ENCODE measurements at regions not wholly inside any gene's neighbourhood (a gene's known extent, or its start where the extent isn't known, plus 50 kb on each side); places are given as distances from the start of the nearest gene placed in this dataset.
A peak's percentile ranks its signal among the peaks of the same experiment; 100 is the strongest.

DNA sequence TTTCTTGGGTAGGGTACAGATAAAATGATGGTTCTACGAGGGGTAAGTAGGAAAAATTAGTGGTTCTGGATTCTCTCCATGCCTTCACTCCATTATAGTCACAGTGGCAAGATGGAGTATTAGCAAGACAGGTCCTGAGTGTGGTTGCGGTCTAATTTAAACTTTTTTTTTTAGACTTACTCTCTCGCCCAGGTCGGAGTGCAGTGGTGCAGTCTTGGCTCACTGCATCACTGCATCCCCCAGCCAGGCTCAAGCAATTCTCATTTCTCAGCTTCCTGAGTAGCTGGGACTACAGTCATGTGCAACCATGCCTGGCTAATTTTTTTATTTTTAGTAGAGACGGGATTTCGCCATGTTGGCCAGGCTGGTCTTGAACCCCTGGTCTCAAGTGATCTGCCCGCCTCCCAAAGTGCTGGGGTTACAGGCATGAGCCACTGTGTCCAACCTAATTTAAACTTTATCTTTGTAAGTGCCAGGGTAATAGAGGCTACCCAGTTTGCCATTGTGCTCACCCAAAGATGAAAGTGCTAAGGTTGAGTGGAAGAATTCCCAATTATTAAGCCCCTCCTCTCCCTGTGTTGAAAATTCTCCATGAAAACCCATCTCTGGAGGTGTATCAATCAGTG, 135.6 kb downstream of the TM9SF2 start:
- H3K4me1 ChIP-seq (replicated peaks) = no peaks in the 10 kb centered on the region
- no peaks in the 10 kb centered on the region for H3K36me3 ChIP-seq
- no peak overlapping the region for H3K27ac ChIP-seq
- no peak overlapping the region for H3K4me3 ChIP-seq
- H3K9me3 ChIP-seq (replicated peaks) = no peaks in the 10 kb centered on the region; the same call in 1 of the 2 replicates
- H3K27me3 ChIP-seq (replicated peaks) = peaks cover 23% of the 10 kb centered on the region
- peak in 1 of 2 experiments; percentile 40 for DNase-seq (ENCODE audit: low read depth in 1 of 2, low spot score in 2 of 2)

DNA sequence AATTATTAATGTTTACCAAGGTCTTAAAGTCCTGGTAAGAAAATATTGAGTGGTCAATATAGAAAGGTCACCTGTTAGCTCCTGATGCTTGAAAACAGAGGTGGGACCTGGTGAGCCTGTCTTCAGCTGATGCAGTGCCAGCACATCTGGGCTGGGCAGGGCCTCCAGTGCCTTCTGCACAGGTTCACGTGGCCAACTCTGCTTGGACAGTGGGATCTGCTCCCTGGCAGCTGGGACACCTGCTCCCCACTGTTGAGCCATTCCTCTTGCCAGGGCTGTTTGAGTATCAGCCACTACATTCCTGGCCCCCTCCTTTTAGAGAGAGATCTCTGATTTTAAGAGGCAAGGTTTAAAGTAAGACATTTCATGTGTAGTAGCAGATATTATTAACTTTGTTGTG, 135.0 kb downstream of the TM9SF2 start:
- Histone ChIP-seq H3K4me3 (no peak overlapping the region), H3K27me3 (replicated peaks) (peaks cover 23% of the 10 kb centered on the region), H3K27ac (no peak overlapping the region), H3K36me3 (no peaks in the 10 kb centered on the region), H3K9me3 (replicated peaks) (no peaks in the 10 kb centered on the region; the same call in 1 of the 2 replicates), H3K4me1 (replicated peaks) (no peaks in the 10 kb centered on the region)
- DNase-seq (ENCODE audit: low read depth in 1 of 2, low spot score in 2 of 2) = peak in 1 of 2 experiments; percentile 56

DNA sequence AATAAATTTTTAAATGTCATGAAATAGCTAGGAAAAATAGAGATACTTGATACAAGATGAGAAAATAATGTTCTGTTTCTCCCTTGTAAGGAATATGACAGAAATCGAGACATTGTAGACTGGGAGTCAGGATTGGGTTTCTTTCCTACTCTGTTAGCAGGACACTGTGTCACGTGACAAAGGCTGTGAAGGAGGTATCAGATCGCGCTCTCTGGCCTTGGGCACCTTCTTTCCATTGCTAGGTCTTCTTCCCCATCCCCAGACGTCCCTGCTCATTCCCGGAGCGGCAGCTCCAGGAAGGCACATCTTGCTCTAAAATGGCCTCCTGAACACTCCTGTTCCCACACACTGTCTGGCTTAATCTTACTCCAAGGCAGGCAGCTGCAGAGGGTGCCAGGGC, 133.4 kb downstream of the TM9SF2 start:
- no peak overlapping the region for H3K4me3 ChIP-seq
- DNase-seq (ENCODE audit: low read depth in 1 of 2, low spot score in 2 of 2) = peak in 1 of 2 experiments; percentile 58
- no peaks in the 10 kb centered on the region for H3K4me1 ChIP-seq (replicated peaks)
- H3K36me3 ChIP-seq = no peaks in the 10 kb centered on the region
- no peaks in the 10 kb centered on the region; the same call in 1 of the 2 replicates for H3K9me3 ChIP-seq (replicated peaks)
- no peak overlapping the region for H3K27ac ChIP-seq
- H3K27me3 ChIP-seq (replicated peaks) = peaks cover 16% of the 10 kb centered on the region

DNA sequence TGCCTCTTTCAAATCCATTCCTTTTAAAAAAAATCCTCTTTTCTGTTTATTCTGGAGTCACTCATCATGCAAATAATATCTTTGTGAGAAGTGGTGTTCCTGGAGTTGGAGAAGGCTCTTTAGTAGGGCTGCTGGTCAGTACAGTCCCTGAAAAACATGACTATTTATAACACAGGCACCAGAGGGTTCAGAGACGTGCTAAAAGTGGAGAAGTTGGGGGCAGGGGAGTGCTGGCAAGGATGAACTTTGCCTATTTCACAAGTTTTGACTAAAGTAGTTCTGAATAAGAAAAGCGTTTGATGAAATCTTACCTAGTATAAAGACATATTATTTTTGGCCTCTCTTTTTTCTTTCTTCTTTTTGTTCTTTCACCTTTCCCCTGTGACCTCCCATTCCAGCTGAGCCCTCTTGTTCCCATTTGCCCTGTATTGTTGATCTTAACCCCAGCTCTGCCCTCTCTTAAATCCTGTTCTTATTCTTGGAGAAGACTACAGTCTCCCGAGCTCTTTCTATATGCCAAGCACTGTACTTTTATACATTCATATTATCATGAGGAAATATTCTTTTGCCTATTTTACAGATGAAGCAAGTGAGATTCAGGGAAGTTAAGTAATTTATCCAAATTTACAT, 129.1 kb downstream of the TM9SF2 start:
- Histone ChIP-seq H3K9me3 (replicated peaks) (no peaks in the 10 kb centered on the region; the same call in 1 of the 2 replicates), H3K4me1 (replicated peaks) (peaks cover 13% of the 10 kb centered on the region)

DNA sequence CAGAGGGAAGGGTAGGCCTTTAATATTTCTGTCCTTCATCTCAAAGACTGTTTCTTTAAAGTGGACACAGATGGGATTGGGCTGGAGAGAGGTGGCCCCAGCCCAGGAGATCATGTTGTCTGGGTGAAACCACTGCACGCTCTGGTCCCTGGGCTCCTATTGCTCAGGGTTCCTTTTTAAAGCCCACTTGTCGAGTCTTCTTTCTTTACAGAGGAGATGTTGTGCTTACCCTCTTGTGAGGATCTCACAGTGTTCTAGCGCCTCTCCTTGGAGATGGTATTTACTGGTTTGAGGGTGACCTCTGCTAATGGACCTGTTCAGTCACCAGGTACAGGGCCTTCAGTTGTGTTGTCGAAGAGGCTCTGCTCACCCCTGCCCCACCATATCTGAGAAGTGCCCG, 128.4 kb downstream of the TM9SF2 start:
- no peak overlapping the region for H3K4me3 ChIP-seq
- H3K36me3 ChIP-seq = no peaks in the 10 kb centered on the region

More for the DNA sequence above, 129.1 kb downstream of the TM9SF2 start:
- H3K27ac ChIP-seq = no peak overlapping the region
- DNase-seq (ENCODE audit: low read depth in 1 of 2, low spot score in 2 of 2) = no peak
- H3K36me3 ChIP-seq = no peaks in the 10 kb centered on the region
- H3K4me3 ChIP-seq = no peak overlapping the region
- peaks cover 17% of the 10 kb centered on the region; the same call in 1 of the 2 replicates for H3K27me3 ChIP-seq (replicated peaks)

DNA sequence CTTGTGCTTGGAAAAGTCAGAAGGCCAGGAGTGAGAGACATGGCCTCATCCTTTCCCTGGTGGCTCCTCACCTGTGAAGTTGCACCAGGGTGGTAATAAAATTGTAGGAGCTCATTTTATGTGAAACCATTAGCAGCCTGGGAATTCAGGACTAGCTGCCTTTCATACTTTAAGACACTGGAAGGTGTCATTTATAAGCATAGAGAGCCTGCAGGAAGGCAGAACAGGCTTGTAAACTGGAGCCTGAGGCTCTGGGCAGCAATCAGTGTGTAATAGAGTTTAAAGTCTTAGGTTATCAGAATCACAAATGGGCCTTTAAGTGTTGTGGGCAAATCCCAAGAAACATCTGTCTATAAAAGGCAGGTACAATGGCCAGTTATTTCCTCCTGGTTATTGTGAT, 127.2 kb downstream of the TM9SF2 start:
- Histone ChIP-seq H3K27ac (no peak overlapping the region), H3K36me3 (no peaks in the 10 kb centered on the region), H3K4me3 (no peak overlapping the region), H3K9me3 (replicated peaks) (no peaks in the 10 kb centered on the region; the same call in 1 of the 2 replicates), H3K27me3 (replicated peaks) (peaks cover 12% of the 10 kb centered on the region; the same call in 1 of the 2 replicates), H3K4me1 (replicated peaks) (peaks cover 13% of the 10 kb centered on the region)
- peak in 1 of 2 experiments; percentile 44 for DNase-seq (ENCODE audit: low read depth in 1 of 2, low spot score in 2 of 2)

More for the DNA sequence above, 128.4 kb downstream of the TM9SF2 start:
- no peak overlapping the region for H3K27ac ChIP-seq
- H3K4me1 ChIP-seq (replicated peaks) = peaks cover 13% of the 10 kb centered on the region
- H3K27me3 ChIP-seq (replicated peaks) = peaks cover 17% of the 10 kb centered on the region; the same call in 1 of the 2 replicates
- H3K9me3 ChIP-seq (replicated peaks) = no peaks in the 10 kb centered on the region; the same call in 1 of the 2 replicates
- no peak for DNase-seq (ENCODE audit: low read depth in 1 of 2, low spot score in 2 of 2)

DNA sequence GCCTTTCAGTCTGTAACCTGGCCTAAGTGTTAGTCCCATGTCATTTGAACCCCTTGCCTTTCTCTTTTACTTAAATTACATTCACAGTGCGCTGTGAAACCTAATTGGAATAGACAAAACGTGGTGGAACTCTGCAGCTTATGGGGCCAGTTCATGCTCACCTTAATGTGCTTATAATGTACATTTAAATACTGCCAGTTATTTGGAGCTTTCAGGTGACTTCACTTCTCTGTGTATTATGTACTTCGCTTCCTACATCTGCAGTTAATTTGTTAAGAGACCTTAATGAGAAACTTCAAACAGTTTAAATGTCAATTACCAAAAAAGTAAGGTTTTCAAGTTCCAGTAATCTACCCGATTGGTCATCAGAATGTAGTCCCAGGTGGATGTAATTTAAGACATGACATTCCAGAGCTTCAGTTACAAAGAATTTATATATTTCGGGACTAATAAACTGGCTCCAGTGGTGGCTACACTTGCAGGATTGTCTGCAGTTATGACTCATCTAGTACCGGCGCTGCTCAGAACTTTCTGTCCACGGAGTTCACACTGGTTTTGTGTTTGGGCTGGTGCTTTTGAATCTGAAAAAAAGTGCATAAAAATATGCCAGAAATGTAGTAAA, 125.3 kb downstream of the TM9SF2 start:
- DNase-seq (ENCODE audit: low read depth in 1 of 2, low spot score in 2 of 2) = peak; percentile 80 to 83

DNA sequence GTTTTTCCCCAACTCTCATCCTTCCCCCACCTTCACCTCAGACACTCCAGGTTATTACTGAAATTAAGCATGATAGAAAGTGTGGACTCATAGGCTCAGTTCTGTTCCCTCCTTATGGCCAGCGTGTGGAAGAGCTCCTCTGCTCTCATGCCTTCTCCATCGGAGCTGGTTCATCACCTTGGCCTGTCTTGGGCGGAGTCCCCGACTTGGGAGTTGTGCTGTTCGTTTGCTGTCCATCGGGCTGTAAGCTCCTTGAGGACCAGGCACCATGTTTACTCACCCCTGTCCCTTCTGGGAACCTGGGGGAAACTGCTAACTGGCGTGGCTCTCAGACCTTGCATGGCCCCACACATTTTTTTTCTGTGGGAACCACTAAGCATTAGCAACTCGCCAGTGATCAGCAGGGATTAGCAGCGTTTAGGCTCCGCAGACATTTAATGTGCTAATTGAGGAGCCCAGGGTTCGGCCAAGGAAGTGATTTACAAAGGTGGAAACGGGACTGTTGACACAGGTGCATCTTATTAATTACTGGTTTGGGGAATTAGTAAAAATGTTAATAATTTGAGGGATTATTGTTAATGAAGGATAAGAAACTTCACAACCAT, 123.8 kb downstream of the TM9SF2 start:
- DNase-seq (ENCODE audit: low read depth in 1 of 2, low spot score in 2 of 2) = peak in 1 of 2 experiments; percentile 61
- H3K4me3 ChIP-seq = no peak overlapping the region

More for the DNA sequence above, 125.3 kb downstream of the TM9SF2 start:
- peaks cover 13% of the 10 kb centered on the region for H3K4me1 ChIP-seq (replicated peaks)
- no peak overlapping the region for H3K27ac ChIP-seq
- H3K27me3 ChIP-seq (replicated peaks) = peaks cover 15% of the 10 kb centered on the region; the same call in 1 of the 2 replicates
- H3K4me3 ChIP-seq = no peak overlapping the region
- no peaks in the 10 kb centered on the region for H3K9me3 ChIP-seq (replicated peaks)
- H3K36me3 ChIP-seq = no peaks in the 10 kb centered on the region

DNA sequence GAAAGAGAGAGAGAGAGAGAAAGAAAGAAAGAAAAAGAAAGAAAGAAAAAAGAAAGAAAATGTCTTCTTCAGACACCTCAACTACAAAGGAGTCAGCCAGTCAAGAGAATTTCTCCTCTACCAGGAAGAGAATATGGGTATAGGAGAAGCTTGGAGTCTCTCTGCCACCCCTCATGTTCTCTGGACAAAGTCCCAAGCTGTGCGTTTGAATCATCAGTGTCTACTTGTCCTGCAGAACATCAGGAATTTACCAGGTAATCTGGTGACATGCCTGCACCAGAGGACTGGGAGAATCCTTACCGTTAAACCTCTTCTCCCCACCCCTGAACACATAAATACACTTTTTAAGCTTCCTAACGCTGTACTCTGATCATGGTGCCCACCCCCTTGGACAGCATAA, 119.5 kb downstream of the TM9SF2 start:
- Histone ChIP-seq H3K4me1 (replicated peaks) (peaks cover 6% of the 10 kb centered on the region), H3K27ac (no peak overlapping the region), H3K9me3 (replicated peaks) (no peaks in the 10 kb centered on the region), H3K36me3 (no peaks in the 10 kb centered on the region), H3K4me3 (no peak overlapping the region), H3K27me3 (replicated peaks) (0 out of 2 replicates have a peak, but pooled peaks cover 3% of the 10 kb centered on the region)
- DNase-seq (ENCODE audit: low read depth in 1 of 2, low spot score in 2 of 2) = peak in 1 of 2 experiments; percentile 43

More for the DNA sequence above, 123.8 kb downstream of the TM9SF2 start:
- H3K36me3 ChIP-seq = no peaks in the 10 kb centered on the region
- H3K9me3 ChIP-seq (replicated peaks) = no peaks in the 10 kb centered on the region
- peaks cover 12% of the 10 kb centered on the region; the same call in 1 of the 2 replicates for H3K27me3 ChIP-seq (replicated peaks)
- peaks cover 13% of the 10 kb centered on the region for H3K4me1 ChIP-seq (replicated peaks)
- no peak overlapping the region for H3K27ac ChIP-seq

DNA sequence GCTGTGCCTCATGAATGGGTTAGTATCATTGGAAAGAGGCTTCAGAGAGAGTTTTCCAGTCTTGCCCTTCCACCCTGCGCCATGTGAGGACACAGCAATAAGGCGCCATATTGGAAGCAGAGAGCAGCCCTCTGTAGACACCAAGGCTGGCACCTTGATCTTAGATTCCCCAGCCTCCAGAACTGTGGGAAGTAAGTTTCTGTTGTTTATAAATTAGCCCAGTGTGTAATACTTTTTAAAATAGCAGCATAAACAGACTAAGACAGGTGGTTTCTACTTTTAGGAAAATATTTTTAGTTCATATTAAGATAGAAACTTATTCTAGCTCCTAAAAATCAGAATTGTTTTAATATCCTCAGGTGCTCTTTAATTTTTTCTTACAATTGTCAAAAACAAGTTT, 117.9 kb downstream of the TM9SF2 start:
- H3K9me3 ChIP-seq (replicated peaks) = no peaks in the 10 kb centered on the region
- 0 out of 2 replicates have a peak, but pooled peaks cover 3% of the 10 kb centered on the region for H3K27me3 ChIP-seq (replicated peaks)
- peaks cover 6% of the 10 kb centered on the region for H3K4me1 ChIP-seq (replicated peaks)
- no peak overlapping the region for H3K4me3 ChIP-seq
- no peak overlapping the region for H3K27ac ChIP-seq
- DNase-seq (ENCODE audit: low read depth in 1 of 2, low spot score in 2 of 2) = peak in 1 of 2 experiments; percentile 46
- no peaks in the 10 kb centered on the region for H3K36me3 ChIP-seq

DNA sequence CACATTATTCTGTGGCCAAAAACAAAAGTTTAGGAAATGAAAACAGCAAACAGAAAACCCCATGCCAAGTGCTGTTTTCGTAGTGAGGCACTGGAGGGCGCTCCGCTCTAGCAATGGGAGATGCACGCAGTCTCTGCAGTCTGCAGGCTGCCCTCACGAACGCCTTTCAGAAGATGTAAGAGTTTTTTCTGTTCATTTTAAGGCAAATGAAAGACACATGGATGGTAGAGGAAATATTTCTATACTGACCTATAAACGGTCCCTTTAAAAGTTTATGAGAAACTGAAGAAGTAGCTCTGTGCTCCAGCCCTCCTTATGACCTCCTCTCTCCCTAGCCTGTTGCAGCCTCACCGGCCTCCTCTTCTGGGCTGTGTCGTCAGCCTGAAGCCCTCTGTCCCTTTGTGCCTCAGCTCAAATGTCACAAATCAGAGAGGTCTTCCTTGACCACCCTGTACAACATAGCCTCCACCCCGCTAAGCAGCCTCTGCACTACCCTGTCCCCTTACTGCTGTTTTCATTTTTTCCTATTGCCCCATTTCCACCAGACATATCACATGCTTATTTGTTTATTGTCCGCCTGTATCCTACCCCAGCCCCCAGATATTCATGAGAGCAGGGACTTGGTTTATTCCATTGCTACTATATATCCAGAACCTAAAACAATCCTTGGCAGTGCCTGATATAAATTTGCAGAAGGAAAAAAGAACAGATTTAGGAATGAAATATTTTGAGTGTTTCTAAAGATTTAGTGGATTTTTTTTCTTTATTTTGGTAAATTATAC, 116.4 kb downstream of the TM9SF2 start:
- Histone ChIP-seq H3K27ac (no peak overlapping the region), H3K4me3 (no peak overlapping the region), H3K27me3 (replicated peaks) (peaks cover 11% of the 10 kb centered on the region; the same call in 1 of the 2 replicates), H3K36me3 (no peaks in the 10 kb centered on the region), H3K4me1 (replicated peaks) (peaks cover 6% of the 10 kb centered on the region), H3K9me3 (replicated peaks) (no peaks in the 10 kb centered on the region)
- DNase-seq (ENCODE audit: low read depth in 1 of 2, low spot score in 2 of 2) = peak; percentile 77 to 85

DNA sequence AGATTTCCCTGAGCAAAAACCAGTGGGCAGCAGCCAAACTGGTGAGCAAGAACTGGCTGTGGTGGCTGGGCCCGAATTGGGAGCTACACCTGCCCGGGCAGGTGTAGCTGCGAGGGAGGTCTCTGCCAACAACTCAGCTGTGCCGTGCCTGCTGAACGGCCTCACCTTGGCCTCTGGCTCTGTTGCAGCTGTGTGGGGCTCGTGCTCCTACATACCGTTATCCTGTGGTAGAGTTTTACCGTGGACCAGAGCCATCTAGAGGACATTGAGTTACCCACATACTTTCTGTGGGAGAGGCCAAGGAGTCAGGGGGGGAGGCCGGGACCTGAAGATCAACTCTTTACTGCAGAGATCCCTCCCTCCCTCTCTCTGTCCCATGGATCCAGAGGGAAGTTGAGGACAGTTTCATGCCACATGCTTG, 113.2 kb downstream of the TM9SF2 start:
- Histone ChIP-seq H3K9me3 (replicated peaks) (no peaks in the 10 kb centered on the region), H3K27me3 (replicated peaks) (peaks cover 18% of the 10 kb centered on the region), H3K36me3 (no peaks in the 10 kb centered on the region), H3K4me1 (replicated peaks) (peaks cover 16% of the 10 kb centered on the region), H3K4me3 (no peak overlapping the region), H3K27ac (no peak overlapping the region)
- DNase-seq (ENCODE audit: low read depth in 1 of 2, low spot score in 2 of 2) = peak; percentile 78 to 87

Measured in SJSA1 (cell line).